Putamen (tissue), 1 donor: ENCODE measurements at regions not wholly inside any gene's neighbourhood (a gene's known extent, or its start where the extent isn't known, plus 50 kb on each side); places are given as distances from the start of the nearest gene placed in this dataset.

Source experiments
- DNase-seq: peaks from one replicate; pipeline ENCODE4 v3.0.0-alpha.2; 2016; ENCODE audit warnings: low spot score

DNA sequence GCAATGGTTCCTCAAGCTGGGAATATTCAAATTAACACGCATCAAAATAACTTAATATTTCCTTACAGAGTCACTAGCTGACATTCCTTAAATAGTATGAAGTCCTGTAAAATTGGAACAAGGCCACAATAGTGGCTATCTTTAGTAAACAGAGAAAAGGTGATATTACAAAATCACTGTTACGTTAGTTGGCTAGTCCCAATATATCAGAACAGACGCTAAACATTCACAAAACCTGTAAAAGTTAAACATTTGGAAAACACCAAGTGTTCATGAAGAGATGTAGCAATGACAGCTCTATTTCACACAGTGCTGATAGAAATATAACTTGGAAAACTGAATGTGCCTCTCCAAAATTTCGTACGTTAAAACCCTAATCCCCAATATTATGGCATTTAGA lies 61.0 kb upstream of the FAM47C start:
- DNase-seq: no peak

DNA sequence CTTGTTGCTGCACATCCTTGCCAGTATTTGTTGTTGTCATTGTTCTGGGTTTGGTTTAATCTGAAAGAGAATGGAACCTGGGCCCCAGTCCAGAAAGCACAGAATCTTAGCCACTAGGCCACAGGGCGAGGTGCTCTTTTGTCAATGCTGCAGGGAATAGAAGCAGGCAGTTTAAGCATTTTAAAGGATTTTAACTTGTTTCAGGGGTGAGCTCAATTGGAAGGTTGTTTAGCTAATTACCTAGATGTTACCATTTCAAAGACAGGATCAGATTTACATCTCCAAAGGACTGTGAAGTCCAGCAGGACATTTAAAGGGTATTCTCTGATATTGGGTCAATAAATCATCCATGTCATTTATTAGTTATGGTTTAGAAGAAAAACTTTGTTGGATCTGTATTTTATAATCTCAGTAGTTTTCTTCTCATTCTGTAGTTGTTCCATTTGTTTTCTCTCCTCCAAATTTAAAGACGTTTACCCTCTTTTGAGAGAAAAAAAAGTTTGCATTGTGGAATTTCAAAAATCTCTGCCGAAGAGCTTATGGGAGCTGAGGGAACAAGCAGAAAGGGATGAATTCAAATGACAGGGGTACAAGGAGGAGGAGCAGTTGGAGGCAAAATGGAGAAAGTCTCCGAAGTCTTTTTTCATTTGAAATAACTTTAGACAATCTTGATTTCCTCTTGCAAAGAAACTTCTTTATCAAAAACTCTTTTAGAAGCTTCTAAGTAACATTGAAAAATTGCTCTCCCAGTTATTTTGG lies 57.5 kb upstream of the FAM47C start:
- DNase-seq: no peak

DNA sequence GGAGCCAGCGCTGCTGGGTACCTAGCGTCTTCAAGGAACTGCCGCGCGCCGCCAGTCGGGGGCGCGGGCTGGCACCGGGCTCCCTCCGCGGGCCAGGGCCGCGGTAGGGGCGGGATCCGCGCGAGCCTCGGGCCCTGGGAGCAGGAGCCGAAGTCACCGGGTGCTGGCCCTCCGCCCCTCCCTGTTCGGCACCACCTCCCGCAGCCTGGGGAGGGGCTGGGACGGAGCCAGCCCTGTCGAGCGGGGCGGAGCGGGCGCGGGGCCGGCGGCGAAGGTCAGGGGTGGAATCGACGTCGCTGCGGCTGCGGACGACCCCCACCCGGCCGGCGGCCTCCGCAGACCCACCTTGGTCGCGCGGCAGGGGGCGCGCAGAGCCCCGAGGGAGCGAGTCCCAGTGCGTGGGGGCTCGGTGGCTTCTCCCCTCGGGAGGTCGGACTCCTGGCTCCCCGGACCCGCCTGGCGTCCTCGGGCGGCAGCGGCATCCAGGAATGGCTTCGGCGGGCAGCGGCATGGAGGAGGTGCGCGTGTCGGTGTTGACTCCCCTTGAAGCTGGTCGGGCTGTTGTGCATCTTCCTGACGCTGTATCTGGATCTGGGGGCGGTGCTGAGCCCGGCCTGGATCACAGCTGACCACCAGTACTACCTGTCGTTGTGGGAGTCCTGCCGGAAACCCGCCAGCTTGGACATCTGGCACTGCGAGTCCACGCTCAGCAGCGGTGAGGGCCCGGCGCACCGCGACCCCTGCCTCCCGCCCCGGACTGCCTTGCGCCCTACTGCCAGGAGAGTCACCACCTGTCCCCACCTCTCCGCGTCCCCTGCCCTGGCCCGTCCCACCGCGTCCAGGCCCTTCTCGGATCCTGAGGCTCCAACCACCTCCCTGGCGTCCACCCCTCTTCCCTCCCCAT lies 50.5 kb upstream of the FAM47C start:
- DNase-seq: no peak
